Left ventricle myocardium superior (tissue), 1 donor: ENCODE measurements at regions not wholly inside any gene's neighbourhood (a gene's known extent, or its start where the extent isn't known, plus 50 kb on each side); places are given as distances from the start of the nearest gene placed in this dataset.
A peak's percentile ranks its signal among the peaks of the same experiment; 100 is the strongest.

ENCODE experiments used
- ATAC-seq: fragments of 200-7000 bp; cut with Tn5 transposase; one replicate; pipeline ENCODE4 v1.9.1; 2020; ENCODE audit warnings: mild to moderate bottlenecking, moderate library complexity
- DNase-seq: peaks from one replicate; pipeline ENCODE4 v3.0.0-alpha.2; 2020
- intact Hi-C: fragments of 100-400 bp; cut with micrococcal nuclease; formaldehyde crosslinking; loops from one replicate; pipeline ENCODE4 v1.11.0; 2022
- donor health status: DM: no; HTN: yes; CAD: no; lungs with severe emphysema.

- ATAC-seq, result no peak
- intact Hi-C loops, result no loop called here
- DNase-seq, result no peak
Measured at GRCh38 chr1:193868425-193868824, 682.0 kb upstream of the B3GALT2 start.

GRCh38 chr1:193856261-193856660 is 669.8 kb upstream of the B3GALT2 start:
- no peak for DNase-seq
- ATAC-seq, result no peak
- intact Hi-C loops, result no loop called here

GRCh38 chr1:193850745-193851144 is 664.3 kb upstream of the B3GALT2 start:
- ATAC-seq, result no peak
- no peak for DNase-seq
- intact Hi-C loops, result no loop called here

GRCh38 chr1:193846876-193847604 is 660.6 kb upstream of the B3GALT2 start:
- DNase-seq (no peak), ATAC-seq (no peak)
- intact Hi-C loops, result no loop called here

- intact Hi-C loops, result no loop called here
- no peak for DNase-seq
- no peak for ATAC-seq
Measured at GRCh38 chr1:193846411-193846810, 660.0 kb upstream of the B3GALT2 start.

GRCh38 chr1:193841857-193842256 is 655.4 kb upstream of the B3GALT2 start:
- intact Hi-C loops, result no loop called here
- DNase-seq, result no peak
- no peak for ATAC-seq

- no peak for ATAC-seq
Measured at GRCh38 chr1:193831465-193831864, 645.1 kb upstream of the B3GALT2 start.

GRCh38 chr1:193827516-193827915 is 641.1 kb upstream of the B3GALT2 start:
- DNase-seq (no peak), ATAC-seq (no peak)
- intact Hi-C loops, result no loop called here

More at GRCh38 chr1:193831465-193831864, 645.1 kb upstream of the B3GALT2 start:
- no peak for DNase-seq
- intact Hi-C loops, result no loop called here

GRCh38 chr1:193819376-193819775 is 633.0 kb upstream of the B3GALT2 start:
- no peak for DNase-seq
- no peak for ATAC-seq
- intact Hi-C loops, result no loop called here

GRCh38 chr1:193807208-193807607 is 620.8 kb upstream of the B3GALT2 start:
- no peak for DNase-seq
- no peak for ATAC-seq
- intact Hi-C loops, result no loop called here

- no peak for DNase-seq
- no peak for ATAC-seq
- intact Hi-C loops, result no loop called here
Measured at GRCh38 chr1:193806079-193807048, 620.0 kb upstream of the B3GALT2 start.

- DNase-seq (no peak), ATAC-seq (no peak)
- intact Hi-C loops, result no loop called here
Measured at GRCh38 chr1:193799948-193800690, 613.7 kb upstream of the B3GALT2 start.

GRCh38 chr1:193799371-193799770 is 613.0 kb upstream of the B3GALT2 start:
- ATAC-seq (peak; percentile 60), DNase-seq (no peak)
- intact Hi-C loops, result no loop called here

GRCh38 chr1:193794239-193794638 is 607.8 kb upstream of the B3GALT2 start:
- ATAC-seq (no peak), DNase-seq (no peak)
- intact Hi-C loops, result no loop called here

GRCh38 chr1:193791746-193792145 is 605.3 kb upstream of the B3GALT2 start:
- ATAC-seq (no peak), DNase-seq (no peak)
- intact Hi-C loops, result no loop called here

- DNase-seq, result no peak
- intact Hi-C loops, result no loop called here
- ATAC-seq, result no peak
Measured at GRCh38 chr1:193787061-193787460, 600.6 kb upstream of the B3GALT2 start.

GRCh38 chr1:193785850-193786420 is 599.5 kb upstream of the B3GALT2 start:
- intact Hi-C loops, result no loop called here
- ATAC-seq (no peak), DNase-seq (no peak)

GRCh38 chr1:193774536-193775323 is 588.3 kb upstream of the B3GALT2 start:
- no peak for DNase-seq
- intact Hi-C loops, result no loop called here
- no peak for ATAC-seq

- DNase-seq (no peak), ATAC-seq (no peak)
- intact Hi-C loops, result no loop called here
Measured at GRCh38 chr1:193771596-193771995, 585.2 kb upstream of the B3GALT2 start.
